ENCODE measurements at regions not wholly inside any gene's neighbourhood (a gene's known extent, or its start where the extent isn't known, plus 50 kb on each side); places are given as distances from the start of the nearest gene placed in this dataset.

- Histone ChIP-seq H3K36me3 (no peaks in the 10 kb centered on the region), H3K4me1 (no peaks in the 10 kb centered on the region), H3K9me3 (no peaks in the 10 kb centered on the region), H3K27ac (no peak overlapping the region), H3K27me3 (no peaks in the 10 kb centered on the region), H3K4me3 (no peak overlapping the region)
- TF ChIP-seq POLR2A (IDR thresholded peaks at IDR 0.05) (no peak), POLR2AphosphoS5 (IDR thresholded peaks at IDR 0.05) (no peak), EP300 (IDR thresholded peaks at IDR 0.05) (no peak), CTCF (IDR thresholded peaks at IDR 0.05) (no peak)
- ATAC-seq: no peak
Observed at GRCh38 chr20:55038684-55039083, 563.3 kb downstream of the DOK5 start.

- H3K4me3 ChIP-seq: no peak overlapping the region
- TF ChIP-seq CTCF (IDR thresholded peaks at IDR 0.05): no peak
- TF ChIP-seq EP300 (IDR thresholded peaks at IDR 0.05): no peak
- no peak for TF ChIP-seq POLR2AphosphoS5 (IDR thresholded peaks at IDR 0.05)
- TF ChIP-seq POLR2A (IDR thresholded peaks at IDR 0.05): no peak
- no peak for ATAC-seq
- H3K27ac ChIP-seq: no peak overlapping the region
- no peaks in the 10 kb centered on the region for H3K36me3 ChIP-seq
- no peaks in the 10 kb centered on the region for H3K4me1 ChIP-seq
- H3K9me3 ChIP-seq: no peaks in the 10 kb centered on the region
- H3K27me3 ChIP-seq: no peaks in the 10 kb centered on the region
Observed at GRCh38 chr20:55031971-55032370, 556.6 kb downstream of the DOK5 start.

GRCh38 chr20:55014766-55015165 is 539.4 kb downstream of the DOK5 start:
- Histone ChIP-seq H3K9me3 (no peaks in the 10 kb centered on the region), H3K27me3 (no peaks in the 10 kb centered on the region), H3K27ac (no peak overlapping the region), H3K36me3 (no peaks in the 10 kb centered on the region), H3K4me1 (no peaks in the 10 kb centered on the region), H3K4me3 (no peak overlapping the region)
- ATAC-seq: no peak
- WGBS, 2 donors (ENCODE audit: low coverage in 1 of 2): 33 to 74% methylated on average over 2 to 4 of the region's 4 CpGs
- no peak for TF ChIP-seq CTCF (IDR thresholded peaks at IDR 0.05)
- TF ChIP-seq POLR2AphosphoS5 (IDR thresholded peaks at IDR 0.05): no peak
- TF ChIP-seq EP300 (IDR thresholded peaks at IDR 0.05): no peak
- no peak for TF ChIP-seq POLR2A (IDR thresholded peaks at IDR 0.05)

GRCh38 chr20:55010761-55011160 is 535.4 kb downstream of the DOK5 start:
- Histone ChIP-seq H3K36me3 (no peaks in the 10 kb centered on the region), H3K4me3 (no peak overlapping the region), H3K9me3 (no peaks in the 10 kb centered on the region), H3K27me3 (no peaks in the 10 kb centered on the region), H3K27ac (no peak overlapping the region), H3K4me1 (no peaks in the 10 kb centered on the region)
- WGBS, 2 donors (ENCODE audit: low coverage in 1 of 2): 100% methylated on average over 1 of the region's 1 CpG
- ATAC-seq: no peak
- TF ChIP-seq EP300 (IDR thresholded peaks at IDR 0.05) (no peak), POLR2A (IDR thresholded peaks at IDR 0.05) (no peak), POLR2AphosphoS5 (IDR thresholded peaks at IDR 0.05) (no peak), CTCF (IDR thresholded peaks at IDR 0.05) (no peak)

- H3K36me3 ChIP-seq: no peaks in the 10 kb centered on the region
- no peaks in the 10 kb centered on the region for H3K4me1 ChIP-seq
- no peak overlapping the region for H3K4me3 ChIP-seq
- WGBS, 2 donors (ENCODE audit: low coverage in 1 of 2): 78 to 87% methylated on average over 2 of the region's 2 CpGs
- no peaks in the 10 kb centered on the region for H3K27me3 ChIP-seq
- H3K9me3 ChIP-seq: no peaks in the 10 kb centered on the region
- no peak for TF ChIP-seq CTCF (IDR thresholded peaks at IDR 0.05)
- no peak for TF ChIP-seq POLR2AphosphoS5 (IDR thresholded peaks at IDR 0.05)
- TF ChIP-seq EP300 (IDR thresholded peaks at IDR 0.05): no peak
- no peak for TF ChIP-seq POLR2A (IDR thresholded peaks at IDR 0.05)
- no peak overlapping the region for H3K27ac ChIP-seq
- no peak for ATAC-seq
Observed at GRCh38 chr20:55009066-55009465, 533.7 kb downstream of the DOK5 start.
